Trophoblast cell (in vitro differentiated cells and primary cell): ENCODE measurements at regions not wholly inside any gene's neighbourhood (a gene's known extent, or its start where the extent isn't known, plus 50 kb on each side); places are given as distances from the start of the nearest gene placed in this dataset.

Source experiments
- DNase-seq, 2 donors: peaks; one replicate each; pipeline ENCODE4 v3.0.0-alpha.2; 2016
- H2AFZ ChIP-seq: 2 replicates; pipeline ENCODE4 v1.6.1; 2013; ENCODE audit warnings: low read length, moderate library complexity, mild to moderate bottlenecking; ENCODE audit not compliant: insufficient read depth, poor library complexity
- H2AK5ac ChIP-seq: 2 replicates; pipeline ENCODE4 v1.6.1; 2013; ENCODE audit warnings: mild to moderate bottlenecking, low read length
- H2BK120ac ChIP-seq: 2 replicates; pipeline ENCODE4 v1.6.1; 2013; ENCODE audit warnings: low read length, mild to moderate bottlenecking, moderate library complexity; ENCODE audit not compliant: insufficient read depth, poor library complexity
- H2BK12ac ChIP-seq: 2 replicates; pipeline ENCODE4 v1.6.1; 2013; ENCODE audit warnings: mild to moderate bottlenecking, low read length, moderate library complexity
- H2BK5ac ChIP-seq: 2 replicates; pipeline ENCODE4 v1.6.1; 2013; ENCODE audit warnings: low read length, low read depth, moderate library complexity, mild to moderate bottlenecking; ENCODE audit not compliant: poor library complexity
- H3K14ac ChIP-seq: 2 replicates; pipeline ENCODE4 v1.6.1; 2013; ENCODE audit warnings: mild to moderate bottlenecking, low read length
- H3K18ac ChIP-seq: 2 replicates; pipeline ENCODE4 v1.6.1; 2013; ENCODE audit warnings: mild to moderate bottlenecking, low read length
- H3K23ac ChIP-seq: 2 replicates; pipeline ENCODE4 v1.6.1; 2013; ENCODE audit warnings: low read length
- H3K27ac ChIP-seq: 2 replicates; pipeline ENCODE4 v1.5.1; 2013; ENCODE audit warnings: low read depth, mild to moderate bottlenecking, inconsistent platforms, low read length, moderate library complexity
- H3K27me3 ChIP-seq: 2 replicates; pipeline ENCODE4 v1.6.1; 2013; ENCODE audit warnings: inconsistent platforms, mild to moderate bottlenecking, low read length, moderate library complexity; ENCODE audit not compliant: insufficient read depth
- H3K36me3 ChIP-seq, 2 experiments: 1 replicate in 1 of 2; 2 replicates in 1 of 2; pipeline ENCODE4 v1.6.1; 2013; ENCODE audit warnings: low read length in 2 of 2, mild to moderate bottlenecking in 2 of 2, moderate library complexity in 1 of 2; ENCODE audit not compliant: insufficient read depth in 2 of 2, control insufficient read depth in 1 of 2
- H3K4ac ChIP-seq: 2 replicates; pipeline ENCODE4 v1.6.1; 2013; ENCODE audit warnings: low read depth, mild to moderate bottlenecking, low read length, moderate library complexity
- H3K4me1 ChIP-seq, 2 experiments: 1 replicate in 1 of 2; 2 replicates in 1 of 2; pipeline ENCODE4 v1.6.1; 2013; ENCODE audit warnings: low read length in 2 of 2, mild to moderate bottlenecking in 2 of 2, moderate library complexity in 1 of 2; ENCODE audit not compliant: insufficient read depth in 2 of 2, control insufficient read depth in 1 of 2
- H3K4me2 ChIP-seq: 2 replicates; pipeline ENCODE4 v1.6.1; 2013; ENCODE audit warnings: inconsistent platforms, mild to moderate bottlenecking, low read length, moderate library complexity
- H3K4me3 ChIP-seq: 2 replicates; pipeline ENCODE4 v1.5.1; 2013; ENCODE audit warnings: mild to moderate bottlenecking, low read depth, low read length, inconsistent platforms
- H3K79me1 ChIP-seq: one replicate; pipeline ENCODE4 v1.6.1; 2013; ENCODE audit warnings: low read length
- H3K79me2 ChIP-seq: 2 replicates; pipeline ENCODE4 v1.6.1; 2013; ENCODE audit warnings: low read length, mild to moderate bottlenecking; ENCODE audit not compliant: control insufficient read depth, insufficient read depth, poor library complexity
- H3K9ac ChIP-seq: 2 replicates; pipeline ENCODE4 v1.6.1; 2013; ENCODE audit warnings: mild to moderate bottlenecking, low read length
- H3K9me3 ChIP-seq: 2 replicates; pipeline ENCODE4 v1.6.1; 2013; ENCODE audit warnings: low read depth, mild to moderate bottlenecking, control low read depth, inconsistent platforms, low read length; ENCODE audit not compliant: insufficient read depth
- H4K12ac ChIP-seq: 2 replicates; pipeline ENCODE4 v1.6.1; 2013; ENCODE audit warnings: low read depth, mild to moderate bottlenecking, low read length, moderate library complexity
- H4K8ac ChIP-seq: 2 replicates; pipeline ENCODE4 v1.6.1; 2013; ENCODE audit warnings: low read depth, mild to moderate bottlenecking, low read length, moderate library complexity
- H4K91ac ChIP-seq: one replicate; pipeline ENCODE4 v1.6.1; 2013; ENCODE audit warnings: low read depth, mild to moderate bottlenecking, low read length, moderate library complexity
- WGBS: extraction: QIAGEN DNeasy Blood & Tissue Kit; methylation state at CpG from one replicate; pipeline ENCODE4 v1.1.7; 2013; ENCODE audit warnings: missing lambda C conversion rate; ENCODE audit not compliant: insufficient read length, insufficient coverage; ENCODE audit errors: extremely low coverage; 5-methylcytosine and 5-hydroxymethylcytosine counted together

- Histone ChIP-seq H3K79me2 (no peaks in the 10 kb centered on the region), H2BK120ac (no peak overlapping the region), H2BK12ac (no peak overlapping the region), H3K14ac (no peak overlapping the region), H2BK5ac (no peak overlapping the region), H3K4me3 (no peak overlapping the region), H3K4me1 (no peaks in the 10 kb centered on the region), H4K91ac (no peak overlapping the region), H3K27ac (no peak overlapping the region), H3K79me1 (no peaks in the 10 kb centered on the region), H3K23ac (no peak overlapping the region), H3K4ac (no peak overlapping the region), H3K18ac (no peak overlapping the region), H4K8ac (no peak overlapping the region), H2AK5ac (no peak overlapping the region), H3K9ac (no peak overlapping the region), H3K4me2 (no peak overlapping the region), H2AFZ (no peak overlapping the region), H4K12ac (no peak overlapping the region), H3K27me3 (no peaks in the 10 kb centered on the region), H3K9me3 (no peaks in the 10 kb centered on the region), H3K36me3 (no peaks in the 10 kb centered on the region)
- DNase-seq: no peak
- no CpG with 5 or more reads among the region's 2 CpGs for WGBS
These were observed 209.7 kb upstream of the PARD3B start for GRCh38 chr2:204335451-204336058.

DNA sequence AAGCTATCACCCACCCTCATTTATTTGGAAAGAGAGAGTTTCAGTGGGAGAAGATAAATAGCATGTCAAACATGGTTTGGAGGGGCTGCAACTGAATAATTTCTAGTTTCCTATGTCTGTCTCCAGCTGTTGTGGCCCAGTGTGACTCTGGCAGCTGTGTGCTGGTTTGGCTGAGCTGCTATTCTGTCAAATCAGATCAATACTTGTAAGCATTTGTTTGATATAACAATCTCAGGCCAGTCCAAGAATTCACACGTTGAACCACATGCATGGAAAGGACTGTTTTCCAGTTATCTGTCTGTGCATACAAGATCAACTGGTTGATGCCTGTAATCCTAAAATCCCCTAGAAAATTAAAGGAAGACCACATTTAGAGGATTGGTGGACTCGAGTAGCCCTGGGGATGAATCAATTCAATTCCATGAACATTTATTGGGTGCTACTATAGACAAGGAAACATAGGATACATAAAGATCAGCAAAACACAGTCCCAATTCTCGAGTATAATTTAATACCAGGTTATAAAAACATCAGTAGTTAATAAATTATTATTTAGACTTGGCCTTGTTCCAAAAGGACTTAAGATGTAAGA, 209.0 kb upstream of the PARD3B start:
- H3K4me2 ChIP-seq: no peak overlapping the region
- no peak overlapping the region for H4K91ac ChIP-seq
- H2BK5ac ChIP-seq: no peak overlapping the region
- H3K36me3 ChIP-seq: no peaks in the 10 kb centered on the region
- H2AFZ ChIP-seq: no peak overlapping the region
- DNase-seq: no peak
- no peak overlapping the region for H3K4me3 ChIP-seq
- H3K9me3 ChIP-seq: no peaks in the 10 kb centered on the region
- no peak overlapping the region for H3K14ac ChIP-seq
- no peak overlapping the region for H3K23ac ChIP-seq
- no CpG with 5 or more reads among the region's 3 CpGs for WGBS
- no peak overlapping the region for H4K8ac ChIP-seq
- no peak overlapping the region for H3K18ac ChIP-seq
- no peak overlapping the region for H3K4ac ChIP-seq
- H3K79me1 ChIP-seq: no peaks in the 10 kb centered on the region
- H3K79me2 ChIP-seq: no peaks in the 10 kb centered on the region
- no peak overlapping the region for H2BK120ac ChIP-seq
- H2AK5ac ChIP-seq: no peak overlapping the region
- no peak overlapping the region for H4K12ac ChIP-seq
- no peaks in the 10 kb centered on the region for H3K27me3 ChIP-seq
- H3K27ac ChIP-seq: no peak overlapping the region
- H3K4me1 ChIP-seq: no peaks in the 10 kb centered on the region
- no peak overlapping the region for H2BK12ac ChIP-seq
- H3K9ac ChIP-seq: no peak overlapping the region

GRCh38 chr2:204337638-204338037, 207.6 kb upstream of the PARD3B start:
- Histone ChIP-seq H3K27me3 (no peaks in the 10 kb centered on the region), H4K12ac (no peak overlapping the region), H3K4me3 (no peak overlapping the region), H2BK120ac (no peak overlapping the region), H3K4me2 (no peak overlapping the region), H4K8ac (no peak overlapping the region), H2AFZ (no peak overlapping the region), H3K4me1 (no peaks in the 10 kb centered on the region), H4K91ac (no peak overlapping the region), H3K14ac (no peak overlapping the region), H3K79me2 (no peaks in the 10 kb centered on the region), H2BK12ac (no peak overlapping the region), H2BK5ac (no peak overlapping the region), H2AK5ac (no peak overlapping the region), H3K4ac (no peak overlapping the region), H3K9ac (no peak overlapping the region), H3K9me3 (no peaks in the 10 kb centered on the region), H3K27ac (no peak overlapping the region), H3K18ac (no peak overlapping the region), H3K23ac (no peak overlapping the region), H3K79me1 (no peaks in the 10 kb centered on the region), H3K36me3 (no peaks in the 10 kb centered on the region)
- no CpG with 5 or more reads among the region's 1 CpG for WGBS
- no peak for DNase-seq

GRCh38 chr2:204339212-204339715, 206.0 kb upstream of the PARD3B start:
- Histone ChIP-seq H3K4ac (no peak overlapping the region), H4K12ac (no peak overlapping the region), H3K4me3 (no peak overlapping the region), H3K27me3 (no peaks in the 10 kb centered on the region), H3K79me1 (no peaks in the 10 kb centered on the region), H3K27ac (no peak overlapping the region), H4K91ac (no peak overlapping the region), H3K4me1 (no peaks in the 10 kb centered on the region), H3K23ac (no peak overlapping the region), H3K4me2 (no peak overlapping the region), H3K79me2 (no peaks in the 10 kb centered on the region), H2AK5ac (no peak overlapping the region), H4K8ac (no peak overlapping the region), H2BK120ac (no peak overlapping the region), H3K36me3 (no peaks in the 10 kb centered on the region), H2BK5ac (no peak overlapping the region), H2AFZ (no peak overlapping the region), H3K14ac (no peak overlapping the region), H3K9ac (no peak overlapping the region), H3K9me3 (no peaks in the 10 kb centered on the region), H3K18ac (no peak overlapping the region), H2BK12ac (no peak overlapping the region)
- no peak for DNase-seq
- no CpG with 5 or more reads among the region's 3 CpGs for WGBS
